Fibroblast of pulmonary artery (primary cell): ENCODE measurements at regions not wholly inside any gene's neighbourhood (a gene's known extent, or its start where the extent isn't known, plus 50 kb on each side); places are given as distances from the start of the nearest gene placed in this dataset.
"Not testable (repeated sequence)": the region's sequence is repeated elsewhere in the genome, so short reads cannot be mapped to it uniquely, and the experiment has no call there.

Source experiments
- DNase-seq: peaks from one replicate; pipeline ENCODE4 v3.0.0-alpha.2; 2010; ENCODE audit warnings: low read depth
- H3K4me3 ChIP-seq: replicated peaks from 2 replicates; pipeline ENCODE4 v1.5.1; 2011; ENCODE audit warnings: low read depth, mild to moderate bottlenecking, control low read depth, low read length, moderate library complexity
- TF ChIP-seq, protein P1 (sequence below): IDR thresholded peaks from 2 replicates; pipeline ENCODE4 v1.5.1; 2011; ENCODE audit warnings: mild to moderate bottlenecking, control low read depth, low read length, inconsistent platforms; ENCODE audit errors: missing control alignments

DNA sequence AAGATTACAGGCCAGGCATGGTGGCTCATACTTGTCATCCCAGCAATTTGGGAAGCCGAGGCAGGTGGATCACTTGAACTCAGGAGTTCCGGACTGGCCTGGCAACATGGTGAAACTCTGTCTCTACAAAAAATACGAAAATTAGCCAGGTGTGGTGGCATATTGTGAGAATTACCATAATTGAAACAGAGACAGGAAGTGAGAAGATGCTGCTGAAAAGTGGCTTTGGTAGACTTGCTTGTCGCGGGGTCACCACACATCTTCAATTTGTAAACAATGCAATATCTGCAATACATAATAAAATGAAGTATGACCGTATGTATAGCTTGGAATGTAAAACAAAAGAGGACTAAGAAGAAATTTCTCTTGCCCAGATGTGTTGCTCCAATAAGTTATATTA lies 490.5 kb downstream of the GABRG2 start:
- DNase-seq, result no peak
- TF ChIP-seq, protein P1, sequence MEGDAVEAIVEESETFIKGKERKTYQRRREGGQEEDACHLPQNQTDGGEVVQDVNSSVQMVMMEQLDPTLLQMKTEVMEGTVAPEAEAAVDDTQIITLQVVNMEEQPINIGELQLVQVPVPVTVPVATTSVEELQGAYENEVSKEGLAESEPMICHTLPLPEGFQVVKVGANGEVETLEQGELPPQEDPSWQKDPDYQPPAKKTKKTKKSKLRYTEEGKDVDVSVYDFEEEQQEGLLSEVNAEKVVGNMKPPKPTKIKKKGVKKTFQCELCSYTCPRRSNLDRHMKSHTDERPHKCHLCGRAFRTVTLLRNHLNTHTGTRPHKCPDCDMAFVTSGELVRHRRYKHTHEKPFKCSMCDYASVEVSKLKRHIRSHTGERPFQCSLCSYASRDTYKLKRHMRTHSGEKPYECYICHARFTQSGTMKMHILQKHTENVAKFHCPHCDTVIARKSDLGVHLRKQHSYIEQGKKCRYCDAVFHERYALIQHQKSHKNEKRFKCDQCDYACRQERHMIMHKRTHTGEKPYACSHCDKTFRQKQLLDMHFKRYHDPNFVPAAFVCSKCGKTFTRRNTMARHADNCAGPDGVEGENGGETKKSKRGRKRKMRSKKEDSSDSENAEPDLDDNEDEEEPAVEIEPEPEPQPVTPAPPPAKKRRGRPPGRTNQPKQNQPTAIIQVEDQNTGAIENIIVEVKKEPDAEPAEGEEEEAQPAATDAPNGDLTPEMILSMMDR, result no peak
- H3K4me3 ChIP-seq, result no peak overlapping the region

DNA sequence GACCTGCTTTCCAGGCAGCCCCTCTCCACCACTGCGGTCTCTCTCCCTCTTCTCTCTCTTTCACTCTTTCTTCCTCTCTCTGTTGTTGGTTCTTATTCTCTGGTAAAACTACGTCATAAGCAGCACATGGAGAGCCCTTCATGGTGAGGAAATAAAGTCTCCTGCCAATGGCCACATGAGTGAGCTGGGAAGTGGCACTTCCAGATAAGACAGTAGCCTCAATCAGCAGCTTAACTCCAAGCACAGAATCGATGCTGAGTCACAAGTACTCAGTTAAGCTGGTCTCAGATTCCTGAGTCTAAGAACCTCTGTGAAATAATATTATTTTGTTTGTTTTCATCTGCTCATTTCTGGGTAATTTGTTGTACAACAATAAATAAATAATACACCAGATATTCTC lies 500.1 kb downstream of the GABRG2 start:
- no peak for DNase-seq
- TF ChIP-seq, protein P1, result no peak
- no peak overlapping the region for H3K4me3 ChIP-seq

DNA sequence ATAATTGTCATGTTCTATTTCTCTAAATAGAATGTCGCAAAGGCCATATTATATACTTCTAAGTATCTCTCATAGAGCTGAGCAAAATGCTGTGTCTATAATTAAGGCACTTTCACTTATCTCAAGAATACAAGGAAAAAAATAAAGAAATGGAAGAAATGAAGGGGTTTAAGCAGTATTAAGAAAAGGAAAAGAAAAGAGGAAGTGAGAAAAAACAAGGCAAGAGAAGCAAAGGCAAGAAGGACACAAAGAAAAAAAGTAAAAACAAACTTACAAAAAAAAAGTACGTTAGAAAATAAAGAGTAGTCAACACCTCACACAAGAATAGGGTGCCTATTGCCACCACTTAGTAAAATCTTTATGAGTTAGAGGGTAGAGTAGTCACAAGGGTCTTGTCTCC lies 506.2 kb downstream of the GABRG2 start:
- no peak for DNase-seq
- TF ChIP-seq, protein P1, result no peak
- H3K4me3 ChIP-seq, result no peak overlapping the region

DNA sequence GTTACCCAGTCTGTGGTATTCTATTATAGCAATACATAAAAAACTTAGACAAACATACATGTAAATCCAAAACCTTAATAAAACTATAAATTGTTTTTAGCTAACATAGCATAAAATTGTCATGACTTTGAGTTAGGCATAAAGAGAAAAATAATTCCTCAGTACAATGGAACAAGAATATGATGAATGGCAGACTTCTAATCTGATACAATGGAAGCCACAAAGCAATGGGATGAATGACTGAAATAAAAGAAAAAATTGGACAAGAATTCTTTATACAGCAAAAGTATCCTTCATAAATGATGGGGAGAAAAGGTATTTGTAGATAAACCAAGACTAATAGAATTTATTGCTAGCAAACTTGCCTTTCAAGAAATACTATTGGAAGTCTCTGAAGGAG lies 524.2 kb downstream of the GABRG2 start:
- TF ChIP-seq, protein P1, result no peak
- no peak overlapping the region for H3K4me3 ChIP-seq
- DNase-seq, result no peak

GRCh38 chr5:162593881-162594280 lies 526.3 kb downstream of the GABRG2 start:
- TF ChIP-seq, protein P1, result no peak
- DNase-seq, result no peak
- H3K4me3 ChIP-seq, result no peak overlapping the region

GRCh38 chr5:162603443-162604070 lies 536.0 kb downstream of the GABRG2 start:
- H3K4me3 ChIP-seq, result no peak overlapping the region
- TF ChIP-seq, protein P1, result no peak
- DNase-seq, result no peak

DNA sequence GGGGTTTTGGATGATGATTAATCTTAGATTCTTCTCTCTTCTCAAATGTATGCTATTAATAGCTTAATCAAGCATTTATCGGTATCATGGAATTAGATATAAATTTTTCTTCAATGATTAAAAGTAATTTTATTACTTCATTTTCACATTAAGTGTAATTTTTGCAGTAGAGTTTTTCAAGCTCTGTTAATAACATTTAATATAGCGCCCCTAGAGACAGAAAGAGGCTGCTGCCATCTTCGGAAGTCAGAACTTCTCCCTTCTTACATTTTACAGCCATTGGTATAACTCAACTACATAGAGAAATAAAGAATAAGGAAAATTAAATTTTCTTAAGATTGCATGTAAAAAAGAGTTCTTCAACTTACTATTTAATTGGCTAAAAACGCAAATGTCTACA lies 540.3 kb downstream of the GABRG2 start:
- H3K4me3 ChIP-seq, result no peak overlapping the region
- TF ChIP-seq, protein P1, result no peak
- DNase-seq, result no peak

- not testable (repeated sequence) for H3K4me3 ChIP-seq, DNase-seq
These were observed 554.2 kb downstream of the GABRG2 start for GRCh38 chr5:162621726-162622263.
